ENCODE measurements at regions not wholly inside any gene's neighbourhood (a gene's known extent, or its start where the extent isn't known, plus 50 kb on each side); places are given as distances from the start of the nearest gene placed in this dataset.

- peaks cover 26% of the 10 kb centered on the region for H3K9me3 Mint-ChIP-seq
- DNase-seq, result no peak
- H3K4me1 Mint-ChIP-seq, result no peaks in the 10 kb centered on the region
- H3K27ac Mint-ChIP-seq, result peak overlapping the region; percentile 64
- no peak overlapping the region for H3K4me3 Mint-ChIP-seq
- peaks cover 12% of the 10 kb centered on the region for H3K36me3 Mint-ChIP-seq (ENCODE audit: low read depth)
- TF ChIP-seq CTCF (IDR thresholded peaks at IDR 0.05), result no peak
- no peaks in the 10 kb centered on the region for H3K27me3 Mint-ChIP-seq (ENCODE audit: low read depth, poor library complexity)
These were observed 72.7 kb upstream of the SPOPL start for GRCh38 chr2:138428710-138429440.

- peaks cover 26% of the 10 kb centered on the region for H3K9me3 Mint-ChIP-seq
- TF ChIP-seq CTCF (IDR thresholded peaks at IDR 0.05), result no peak
- H3K36me3 Mint-ChIP-seq (ENCODE audit: low read depth), result peaks cover 12% of the 10 kb centered on the region
- no peaks in the 10 kb centered on the region for H3K4me1 Mint-ChIP-seq
- no peaks in the 10 kb centered on the region for H3K27me3 Mint-ChIP-seq (ENCODE audit: low read depth, poor library complexity)
- no peak for DNase-seq
- H3K27ac Mint-ChIP-seq, result no peak overlapping the region
- H3K4me3 Mint-ChIP-seq, result no peak overlapping the region
These were observed 71.4 kb upstream of the SPOPL start for GRCh38 chr2:138430181-138430580.

- Mint-ChIP-seq H3K4me1 (no peaks in the 10 kb centered on the region), H3K36me3 (ENCODE audit: low read depth) (peaks cover 5% of the 10 kb centered on the region), H3K27ac (no peak overlapping the region), H3K27me3 (ENCODE audit: low read depth, poor library complexity) (no peaks in the 10 kb centered on the region), H3K9me3 (peaks cover 8% of the 10 kb centered on the region), H3K4me3 (no peak overlapping the region)
- DNase-seq, result no peak
- no peak for TF ChIP-seq CTCF (IDR thresholded peaks at IDR 0.05)
These were observed 68.6 kb upstream of the SPOPL start for GRCh38 chr2:138432971-138433370.

GRCh38 chr2:138433995-138434951 is 67.3 kb upstream of the SPOPL start:
- TF ChIP-seq CTCF (IDR thresholded peaks at IDR 0.05), result no peak
- Mint-ChIP-seq H3K4me3 (no peak overlapping the region), H3K4me1 (no peaks in the 10 kb centered on the region), H3K36me3 (ENCODE audit: low read depth) (no peaks in the 10 kb centered on the region), H3K27ac (no peak overlapping the region), H3K27me3 (ENCODE audit: low read depth, poor library complexity) (no peaks in the 10 kb centered on the region), H3K9me3 (no peaks in the 10 kb centered on the region)
- no peak for DNase-seq

GRCh38 chr2:138435701-138436100 is 65.9 kb upstream of the SPOPL start:
- Mint-ChIP-seq H3K27ac (no peak overlapping the region), H3K9me3 (no peaks in the 10 kb centered on the region), H3K4me3 (no peak overlapping the region), H3K4me1 (no peaks in the 10 kb centered on the region), H3K27me3 (ENCODE audit: low read depth, poor library complexity) (no peaks in the 10 kb centered on the region), H3K36me3 (ENCODE audit: low read depth) (no peaks in the 10 kb centered on the region)
- no peak for DNase-seq
- TF ChIP-seq CTCF (IDR thresholded peaks at IDR 0.05), result no peak

Data from nephron progenitor cell (in vitro differentiated cells).